WTC11 (cell line): ENCODE measurements at regions not wholly inside any gene's neighbourhood (a gene's known extent, or its start where the extent isn't known, plus 50 kb on each side); places are given as distances from the start of the nearest gene placed in this dataset.

ENCODE experiments used
- ATAC-seq: fragments of 200-7000 bp; cut with Tn5 transposase; 2 replicates; pipeline ENCODE4 v1.10.0; 2021; ENCODE audit warnings: mild to moderate bottlenecking, moderate library complexity
- CTCF ChIA-PET: fragments of 300-600 bp; sonication (Branson Sonifier 250); formaldehyde crosslinking; loops from one replicate; lab custom pipeline; 2021; ENCODE audit warnings: antibody characterized with exemption; lab: Charles Lee
- POLR2A ChIA-PET: fragments of 350-600 bp; sonication (Branson Sonifier 250); formaldehyde crosslinking; loops from one replicate; lab custom pipeline; 2021; ENCODE audit warnings: antibody characterized with exemption; lab: Charles Lee
- DNase-seq: peaks from one replicate; pipeline ENCODE4 v3.0.0; 2021; ENCODE audit warnings: low spot score
- H3K27ac Mint-ChIP-seq: 2 replicates; pipeline ENCODE4 v1.8.0; 2021; ENCODE audit warnings: mixed read lengths
- H3K27me3 Mint-ChIP-seq: 2 replicates; pipeline ENCODE4 v1.8.0; 2021; ENCODE audit warnings: low read depth, mild to moderate bottlenecking, moderate library complexity, mixed read lengths
- H3K36me3 Mint-ChIP-seq: 2 replicates; pipeline ENCODE4 v1.8.0; 2021; ENCODE audit warnings: mixed read lengths
- H3K4me1 Mint-ChIP-seq: 2 replicates; pipeline ENCODE4 v1.8.0; 2022; ENCODE audit warnings: mixed read lengths
- H3K4me3 Mint-ChIP-seq: 2 replicates; pipeline ENCODE4 v1.8.0; 2021; ENCODE audit warnings: mild to moderate bottlenecking, moderate library complexity, mixed read lengths
- H3K9me3 Mint-ChIP-seq: 2 replicates; pipeline ENCODE4 v1.8.0; 2021; ENCODE audit warnings: mixed read lengths
- ETV6 ChIP-seq: sonication (generic); formaldehyde crosslinking; IDR thresholded peaks from 2 replicates; pipeline ENCODE4 v1.8.1; 2022; ENCODE audit warnings: mild to moderate bottlenecking, missing genetic modification reagents
- FOXP1 ChIP-seq: sonication (generic); formaldehyde crosslinking; IDR thresholded peaks from 2 replicates; pipeline ENCODE4 v1.8.0; 2022; ENCODE audit warnings: missing genetic modification reagents, mild to moderate bottlenecking, moderate library complexity, borderline replicate concordance
- JAZF1 ChIP-seq: fragments of 250-450 bp; sonication (Bioruptor Pico); IDR thresholded peaks from 2 replicates; pipeline ENCODE4 v1.9.0; 2021; ENCODE audit warnings: moderate library complexity, mild to moderate bottlenecking, inconsistent platforms
- NFYB ChIP-seq: sonication (generic); formaldehyde crosslinking; conservative IDR thresholded peaks from 2 replicates; pipeline ENCODE4 v1.8.0; 2022; ENCODE audit warnings: low read depth, missing genetic modification reagents
- NR2C2 ChIP-seq: sonication (generic); formaldehyde crosslinking; IDR thresholded peaks from 2 replicates; pipeline ENCODE4 v1.8.0; 2022; ENCODE audit warnings: mild to moderate bottlenecking, missing genetic modification reagents
- SOX15 ChIP-seq: fragments of 250-450 bp; sonication (Bioruptor Pico); IDR thresholded peaks from 2 replicates; pipeline ENCODE4 v1.9.0; 2021; ENCODE audit warnings: mild to moderate bottlenecking
- SP1 ChIP-seq: sonication (generic); formaldehyde crosslinking; conservative IDR thresholded peaks from 2 replicates; pipeline ENCODE4 v1.8.1; 2022; ENCODE audit warnings: missing genetic modification reagents
- ZNF219 ChIP-seq: sonication (generic); formaldehyde crosslinking; IDR thresholded peaks from 2 replicates; pipeline ENCODE4 v1.8.0; 2023; ENCODE audit warnings: missing genetic modification reagents, mild to moderate bottlenecking, borderline replicate concordance
- ZNF263 ChIP-seq: sonication (generic); formaldehyde crosslinking; IDR thresholded peaks from 2 replicates; pipeline ENCODE4 v1.8.1; 2022; ENCODE audit warnings: low read depth, mild to moderate bottlenecking, moderate library complexity, missing genetic modification reagents
- TF ChIP-seq, protein P1 (sequence below): sonication (generic); formaldehyde crosslinking; IDR thresholded peaks from 2 replicates; pipeline ENCODE4 v1.8.0; 2022; ENCODE audit warnings: mild to moderate bottlenecking, missing genetic modification reagents
- TF ChIP-seq, protein P2 (sequence below): sonication (generic); formaldehyde crosslinking; IDR thresholded peaks from 2 replicates; pipeline ENCODE4 v1.8.0; 2022; ENCODE audit warnings: mild to moderate bottlenecking, missing genetic modification reagents
- TF ChIP-seq, protein P3 (sequence below): fragments of 250-450 bp; sonication (Bioruptor Pico); IDR thresholded peaks from 2 replicates; pipeline ENCODE4 v1.8.0; 2021; ENCODE audit warnings: mild to moderate bottlenecking
- TF ChIP-seq, protein P4 (sequence below): sonication (generic); formaldehyde crosslinking; IDR thresholded peaks from 2 replicates; pipeline ENCODE4 v1.8.0; 2023; ENCODE audit warnings: mild to moderate bottlenecking, missing genetic modification reagents
- TF ChIP-seq, protein P5 (sequence below): sonication (generic); formaldehyde crosslinking; IDR thresholded peaks from 2 replicates; pipeline ENCODE4 v1.8.1; 2022; ENCODE audit warnings: mild to moderate bottlenecking, missing genetic modification reagents, moderate library complexity, borderline replicate concordance
- TF ChIP-seq, protein P6 (sequence below): sonication (generic); formaldehyde crosslinking; IDR thresholded peaks from 2 replicates; pipeline ENCODE4 v1.8.1; 2023; ENCODE audit warnings: mild to moderate bottlenecking, missing genetic modification reagents, moderate library complexity
- TF ChIP-seq, protein P7 (sequence below): sonication (generic); formaldehyde crosslinking; IDR thresholded peaks from 2 replicates; pipeline ENCODE4 v1.8.0; 2022; ENCODE audit warnings: mild to moderate bottlenecking, missing genetic modification reagents

DNA sequence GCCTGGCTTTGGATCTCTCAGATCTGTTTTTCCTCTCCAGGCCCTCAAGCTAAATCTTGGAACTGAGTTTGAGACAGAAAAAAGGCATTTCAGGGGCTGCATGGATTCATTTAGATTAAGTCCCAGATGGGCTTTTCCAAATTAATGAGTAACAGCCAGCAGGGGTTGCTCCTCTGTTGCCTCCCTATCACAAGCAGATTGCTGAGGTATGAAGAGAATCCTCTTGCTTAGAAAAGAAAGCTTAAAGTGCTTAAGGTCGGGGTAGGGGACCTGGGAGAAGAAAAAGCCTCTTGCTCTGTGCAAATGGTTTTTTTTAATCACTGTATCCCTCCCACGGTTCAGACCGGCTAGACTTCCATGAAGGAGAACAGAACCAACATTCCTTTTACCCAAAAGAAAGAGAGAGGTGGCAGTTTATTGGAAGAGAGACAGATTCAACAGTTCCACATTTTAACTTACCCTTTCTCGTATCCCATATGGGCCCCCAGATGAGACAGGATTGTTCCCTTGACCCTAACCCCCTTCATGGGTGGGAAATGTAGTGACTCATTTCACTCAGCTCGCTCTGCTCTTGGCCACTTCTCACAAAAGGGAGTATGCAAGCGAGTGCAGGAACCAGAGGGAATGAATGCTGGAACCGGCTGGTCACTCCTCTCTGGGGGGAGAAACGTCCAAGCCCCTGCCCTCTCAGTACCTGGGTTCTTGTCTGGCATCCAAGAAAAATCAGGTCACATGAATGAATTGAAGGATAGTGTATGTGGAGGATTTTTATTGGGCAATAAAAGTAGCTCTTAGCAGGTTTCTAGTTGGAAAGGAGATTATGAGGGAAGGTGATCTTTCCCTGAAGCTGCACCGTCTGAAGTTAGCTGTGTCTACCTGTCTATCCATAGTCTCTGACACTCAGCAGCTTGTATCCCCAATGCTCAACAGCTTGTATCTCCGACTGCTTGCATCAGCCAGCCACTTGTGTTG lies 745.2 kb downstream of the SI start:
- CTCF ChIA-PET: no interaction called here
- Mint-ChIP-seq H3K36me3 (peaks cover 2% of the 10 kb centered on the region; the same call in 1 of the 2 replicates), H3K27ac (peak overlapping the region; percentile 94), H3K4me3 (no peak overlapping the region), H3K27me3 (no peaks in the 10 kb centered on the region), H3K9me3 (peaks cover 10% of the 10 kb centered on the region)
- POLR2A ChIA-PET: no interaction called here
- ATAC-seq (peak; percentile 94), DNase-seq (no peak)
- TF ChIP-seq ETV6 (CRISPR knock-in tag) (no peak), JAZF1 (CRISPR knock-in tag) (no peak), FOXP1 (no peak), ZNF263 (CRISPR knock-in tag) (no peak), SP1 (CRISPR knock-in tag) (no peak), ZNF219 (CRISPR knock-in tag) (no peak), NR2C2 (CRISPR knock-in tag) (no peak), NFYB (CRISPR knock-in tag) (no peak), SOX15 (CRISPR knock-in tag) (no peak)
- TF ChIP-seq, protein P1, sequence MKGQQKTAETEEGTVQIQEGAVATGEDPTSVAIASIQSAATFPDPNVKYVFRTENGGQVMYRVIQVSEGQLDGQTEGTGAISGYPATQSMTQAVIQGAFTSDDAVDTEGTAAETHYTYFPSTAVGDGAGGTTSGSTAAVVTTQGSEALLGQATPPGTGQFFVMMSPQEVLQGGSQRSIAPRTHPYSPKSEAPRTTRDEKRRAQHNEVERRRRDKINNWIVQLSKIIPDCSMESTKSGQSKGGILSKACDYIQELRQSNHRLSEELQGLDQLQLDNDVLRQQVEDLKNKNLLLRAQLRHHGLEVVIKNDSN (CRISPR knock-in tag): no peak
- TF ChIP-seq, protein P2, sequence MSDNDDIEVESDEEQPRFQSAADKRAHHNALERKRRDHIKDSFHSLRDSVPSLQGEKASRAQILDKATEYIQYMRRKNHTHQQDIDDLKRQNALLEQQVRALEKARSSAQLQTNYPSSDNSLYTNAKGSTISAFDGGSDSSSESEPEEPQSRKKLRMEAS (CRISPR knock-in tag): no peak
- TF ChIP-seq, protein P3, sequence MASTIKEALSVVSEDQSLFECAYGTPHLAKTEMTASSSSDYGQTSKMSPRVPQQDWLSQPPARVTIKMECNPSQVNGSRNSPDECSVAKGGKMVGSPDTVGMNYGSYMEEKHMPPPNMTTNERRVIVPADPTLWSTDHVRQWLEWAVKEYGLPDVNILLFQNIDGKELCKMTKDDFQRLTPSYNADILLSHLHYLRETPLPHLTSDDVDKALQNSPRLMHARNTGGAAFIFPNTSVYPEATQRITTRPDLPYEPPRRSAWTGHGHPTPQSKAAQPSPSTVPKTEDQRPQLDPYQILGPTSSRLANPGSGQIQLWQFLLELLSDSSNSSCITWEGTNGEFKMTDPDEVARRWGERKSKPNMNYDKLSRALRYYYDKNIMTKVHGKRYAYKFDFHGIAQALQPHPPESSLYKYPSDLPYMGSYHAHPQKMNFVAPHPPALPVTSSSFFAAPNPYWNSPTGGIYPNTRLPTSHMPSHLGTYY (CRISPR knock-in tag): no peak
- TF ChIP-seq, protein P4, sequence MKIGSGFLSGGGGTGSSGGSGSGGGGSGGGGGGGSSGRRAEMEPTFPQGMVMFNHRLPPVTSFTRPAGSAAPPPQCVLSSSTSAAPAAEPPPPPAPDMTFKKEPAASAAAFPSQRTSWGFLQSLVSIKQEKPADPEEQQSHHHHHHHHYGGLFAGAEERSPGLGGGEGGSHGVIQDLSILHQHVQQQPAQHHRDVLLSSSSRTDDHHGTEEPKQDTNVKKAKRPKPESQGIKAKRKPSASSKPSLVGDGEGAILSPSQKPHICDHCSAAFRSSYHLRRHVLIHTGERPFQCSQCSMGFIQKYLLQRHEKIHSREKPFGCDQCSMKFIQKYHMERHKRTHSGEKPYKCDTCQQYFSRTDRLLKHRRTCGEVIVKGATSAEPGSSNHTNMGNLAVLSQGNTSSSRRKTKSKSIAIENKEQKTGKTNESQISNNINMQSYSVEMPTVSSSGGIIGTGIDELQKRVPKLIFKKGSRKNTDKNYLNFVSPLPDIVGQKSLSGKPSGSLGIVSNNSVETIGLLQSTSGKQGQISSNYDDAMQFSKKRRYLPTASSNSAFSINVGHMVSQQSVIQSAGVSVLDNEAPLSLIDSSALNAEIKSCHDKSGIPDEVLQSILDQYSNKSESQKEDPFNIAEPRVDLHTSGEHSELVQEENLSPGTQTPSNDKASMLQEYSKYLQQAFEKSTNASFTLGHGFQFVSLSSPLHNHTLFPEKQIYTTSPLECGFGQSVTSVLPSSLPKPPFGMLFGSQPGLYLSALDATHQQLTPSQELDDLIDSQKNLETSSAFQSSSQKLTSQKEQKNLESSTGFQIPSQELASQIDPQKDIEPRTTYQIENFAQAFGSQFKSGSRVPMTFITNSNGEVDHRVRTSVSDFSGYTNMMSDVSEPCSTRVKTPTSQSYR (CRISPR knock-in tag): no peak
- TF ChIP-seq, protein P5, sequence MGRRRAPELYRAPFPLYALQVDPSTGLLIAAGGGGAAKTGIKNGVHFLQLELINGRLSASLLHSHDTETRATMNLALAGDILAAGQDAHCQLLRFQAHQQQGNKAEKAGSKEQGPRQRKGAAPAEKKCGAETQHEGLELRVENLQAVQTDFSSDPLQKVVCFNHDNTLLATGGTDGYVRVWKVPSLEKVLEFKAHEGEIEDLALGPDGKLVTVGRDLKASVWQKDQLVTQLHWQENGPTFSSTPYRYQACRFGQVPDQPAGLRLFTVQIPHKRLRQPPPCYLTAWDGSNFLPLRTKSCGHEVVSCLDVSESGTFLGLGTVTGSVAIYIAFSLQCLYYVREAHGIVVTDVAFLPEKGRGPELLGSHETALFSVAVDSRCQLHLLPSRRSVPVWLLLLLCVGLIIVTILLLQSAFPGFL (CRISPR knock-in tag): no peak
- TF ChIP-seq, protein P6, sequence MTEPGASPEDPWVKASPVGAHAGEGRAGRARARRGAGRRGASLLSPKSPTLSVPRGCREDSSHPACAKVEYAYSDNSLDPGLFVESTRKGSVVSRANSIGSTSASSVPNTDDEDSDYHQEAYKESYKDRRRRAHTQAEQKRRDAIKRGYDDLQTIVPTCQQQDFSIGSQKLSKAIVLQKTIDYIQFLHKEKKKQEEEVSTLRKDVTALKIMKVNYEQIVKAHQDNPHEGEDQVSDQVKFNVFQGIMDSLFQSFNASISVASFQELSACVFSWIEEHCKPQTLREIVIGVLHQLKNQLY (CRISPR knock-in tag): no peak
- TF ChIP-seq, protein P7, sequence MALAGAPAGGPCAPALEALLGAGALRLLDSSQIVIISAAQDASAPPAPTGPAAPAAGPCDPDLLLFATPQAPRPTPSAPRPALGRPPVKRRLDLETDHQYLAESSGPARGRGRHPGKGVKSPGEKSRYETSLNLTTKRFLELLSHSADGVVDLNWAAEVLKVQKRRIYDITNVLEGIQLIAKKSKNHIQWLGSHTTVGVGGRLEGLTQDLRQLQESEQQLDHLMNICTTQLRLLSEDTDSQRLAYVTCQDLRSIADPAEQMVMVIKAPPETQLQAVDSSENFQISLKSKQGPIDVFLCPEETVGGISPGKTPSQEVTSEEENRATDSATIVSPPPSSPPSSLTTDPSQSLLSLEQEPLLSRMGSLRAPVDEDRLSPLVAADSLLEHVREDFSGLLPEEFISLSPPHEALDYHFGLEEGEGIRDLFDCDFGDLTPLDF: no peak
- TF ChIP-seq, all 79 proteins: peak for 0
- peaks cover 36% of the 10 kb centered on the region for H3K4me1 Mint-ChIP-seq
